H4 (cell line): ENCODE measurements at regions not wholly inside any gene's neighbourhood (a gene's known extent, or its start where the extent isn't known, plus 50 kb on each side); places are given as distances from the start of the nearest gene placed in this dataset.
A peak's percentile ranks its signal among the peaks of the same experiment; 100 is the strongest.
"Not testable (repeated sequence)": the region's sequence is repeated elsewhere in the genome, so short reads cannot be mapped to it uniquely, and the experiment has no call there.

Experiments used
- DNase-seq: peaks from one replicate; pipeline ENCODE4 v3.0.0-alpha.2; 2015; ENCODE audit warnings: low spot score

DNA sequence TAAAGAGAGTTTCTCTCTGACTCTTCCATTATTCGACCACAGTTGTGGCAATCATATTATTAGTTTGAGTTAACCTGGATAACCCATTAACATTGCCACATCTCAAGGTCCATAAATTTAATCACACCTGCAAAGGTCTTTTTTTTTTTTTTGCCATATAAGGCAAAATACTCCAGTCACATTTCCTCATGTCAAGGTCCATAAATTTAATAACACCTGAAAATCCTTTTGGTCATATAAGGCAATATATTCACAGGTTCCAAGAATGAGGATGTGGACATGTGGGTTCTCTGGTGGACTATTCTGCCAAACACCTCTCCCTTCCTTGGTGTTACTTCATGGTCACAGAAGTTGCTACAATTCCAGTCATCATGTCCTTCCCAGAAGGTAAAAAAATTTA is 213.5 kb upstream of the COX7C start:
- DNase-seq = no peak

DNA sequence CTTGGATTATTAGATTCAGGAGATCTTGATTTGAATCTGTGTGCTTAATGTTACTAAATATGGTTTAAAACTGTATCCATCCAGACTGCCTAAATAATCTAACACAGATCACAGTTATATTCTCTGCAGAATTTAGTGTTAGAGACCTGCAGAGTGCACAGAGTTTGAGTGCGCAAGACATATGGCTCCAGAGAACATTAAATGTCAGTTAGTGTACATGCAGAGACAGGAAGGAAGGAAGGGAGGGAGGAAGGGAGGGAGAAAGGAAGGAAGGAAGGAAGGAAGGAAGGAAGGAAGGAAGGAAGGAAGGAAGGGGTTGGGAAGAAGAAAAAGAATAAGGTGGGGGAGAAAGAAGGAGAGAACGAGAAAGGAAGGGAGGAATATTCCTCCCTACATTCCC is 210.0 kb upstream of the COX7C start:
- DNase-seq = no peak

DNA sequence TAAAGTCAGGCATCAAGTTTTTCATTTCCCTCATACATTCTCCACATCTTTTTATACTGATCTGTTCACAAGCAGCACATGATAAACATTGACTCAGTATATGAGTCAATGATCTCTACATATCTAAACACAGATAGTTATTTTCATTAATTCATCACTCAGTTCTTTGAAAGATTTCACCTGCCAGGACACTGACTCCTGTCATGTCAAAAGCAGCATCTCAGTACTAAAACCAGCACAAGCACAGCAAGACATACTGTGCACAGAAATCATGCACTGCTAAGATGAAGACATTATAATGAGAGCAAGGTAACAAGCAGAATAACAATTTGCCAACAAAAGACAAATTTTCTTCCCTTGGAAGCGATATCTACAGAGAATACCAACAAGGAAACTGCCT is 206.1 kb upstream of the COX7C start:
- DNase-seq = no peak

DNA sequence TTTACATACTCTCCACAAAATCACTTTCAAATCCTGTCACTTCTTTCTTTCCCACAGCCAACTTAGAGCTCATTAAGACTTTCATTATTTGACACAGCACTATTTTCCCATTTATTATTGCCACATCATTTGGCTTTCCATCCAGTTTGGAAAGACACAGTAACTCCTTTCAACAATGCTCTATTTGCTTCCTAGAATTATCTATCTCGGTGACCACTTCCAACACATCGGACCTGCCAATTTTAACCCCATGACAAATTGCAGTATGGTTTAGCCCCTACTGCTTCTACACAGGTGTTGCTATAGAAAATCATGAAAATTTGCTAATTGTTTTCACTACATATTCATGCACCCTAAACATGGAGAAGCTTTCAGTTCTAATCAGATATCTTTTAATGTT is 190.6 kb upstream of the COX7C start:
- DNase-seq = no peak

DNA sequence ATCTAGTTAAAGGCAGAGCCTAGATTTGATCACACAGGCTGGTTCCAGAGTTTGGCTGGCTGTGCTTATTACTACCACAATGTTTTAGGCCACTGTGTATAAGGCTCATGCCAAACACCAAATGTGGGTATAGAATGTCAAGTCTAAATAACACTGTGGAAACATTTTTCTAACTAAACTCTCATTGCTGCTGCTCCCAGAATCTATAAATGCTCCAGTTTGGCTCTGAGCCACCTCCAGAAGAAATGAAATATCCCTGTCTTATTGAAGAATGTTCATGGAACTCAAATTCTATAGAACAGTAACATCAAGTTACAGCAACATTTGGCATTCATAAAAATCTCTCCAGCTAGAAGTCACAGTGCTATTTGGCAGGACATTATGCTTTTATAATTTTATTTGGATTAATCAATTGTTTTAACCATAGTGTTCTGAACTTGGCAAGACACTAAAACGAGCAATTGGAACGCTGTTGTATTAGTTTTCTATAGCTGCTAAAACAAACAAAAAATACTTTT is 178.1 kb upstream of the COX7C start:
- DNase-seq = no peak

DNA sequence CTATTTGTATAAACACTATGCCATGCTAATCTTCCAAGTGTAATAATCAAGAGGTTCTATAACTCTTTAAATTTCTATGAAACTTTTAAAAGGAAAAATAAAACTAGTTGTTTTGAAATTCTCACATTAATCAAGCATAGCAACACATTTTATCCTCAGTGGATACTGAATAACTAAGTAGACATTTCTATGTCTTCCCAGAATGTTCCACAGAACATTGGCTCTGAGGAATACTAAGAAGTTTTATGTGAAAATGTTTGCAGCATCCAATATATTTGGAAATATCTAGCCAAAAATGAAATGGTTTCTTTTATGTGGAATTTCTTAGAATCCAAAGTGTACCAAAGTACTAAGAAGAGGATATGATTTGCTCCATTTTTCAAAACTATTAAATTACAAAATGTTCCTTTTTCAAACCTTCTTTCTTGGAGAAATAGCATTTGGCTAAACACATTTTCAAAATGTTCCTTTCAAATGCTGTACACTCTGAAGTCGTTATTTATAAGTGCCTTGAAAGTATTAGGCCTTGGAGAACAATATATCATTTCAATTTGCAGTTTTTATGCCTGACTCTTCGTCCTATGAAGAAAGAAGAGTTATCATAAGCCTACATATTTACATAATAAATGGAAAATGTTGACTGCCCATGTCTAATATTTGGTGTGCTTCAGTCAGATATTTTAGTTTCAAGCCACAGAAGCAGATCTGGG is 175.6 kb upstream of the COX7C start:
- no peak for DNase-seq

DNA sequence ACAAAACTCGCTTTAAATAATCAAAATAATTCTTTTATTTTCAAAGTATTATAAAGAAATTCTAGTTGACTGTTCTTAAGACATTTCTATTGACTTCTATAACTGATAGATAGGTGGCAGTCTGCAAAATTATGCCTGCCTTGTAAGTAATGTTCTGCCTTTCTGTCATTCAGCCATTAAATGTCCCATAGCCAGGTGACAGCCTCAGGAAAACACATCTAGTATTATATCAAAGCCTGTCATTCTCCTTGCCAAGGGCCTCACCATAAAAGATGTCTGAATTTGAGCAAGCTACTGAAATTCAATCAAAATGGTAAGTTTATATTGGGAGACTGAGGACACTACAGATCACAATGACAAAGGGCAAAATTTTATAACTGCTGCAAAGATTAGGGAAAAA is 170.4 kb upstream of the COX7C start:
- no peak for DNase-seq

DNA sequence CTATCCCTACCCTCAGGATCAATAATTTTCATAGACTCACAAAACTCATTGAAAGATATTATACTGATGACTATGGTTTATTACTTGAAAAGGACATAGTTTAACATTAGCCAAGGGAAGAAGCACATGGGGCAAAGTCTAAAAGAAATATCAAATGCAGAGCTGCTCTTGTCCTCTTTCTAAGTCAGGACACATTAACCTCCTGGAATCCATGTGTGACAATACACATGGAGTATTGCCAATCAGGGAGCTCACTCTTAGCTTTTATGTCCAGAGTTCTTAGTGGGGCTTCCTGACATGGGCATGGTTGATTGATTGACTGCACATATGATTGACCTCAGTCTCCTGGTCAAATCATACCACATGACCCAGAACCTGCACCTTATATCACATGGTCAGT is 165.5 kb upstream of the COX7C start:
- DNase-seq = no peak

DNA sequence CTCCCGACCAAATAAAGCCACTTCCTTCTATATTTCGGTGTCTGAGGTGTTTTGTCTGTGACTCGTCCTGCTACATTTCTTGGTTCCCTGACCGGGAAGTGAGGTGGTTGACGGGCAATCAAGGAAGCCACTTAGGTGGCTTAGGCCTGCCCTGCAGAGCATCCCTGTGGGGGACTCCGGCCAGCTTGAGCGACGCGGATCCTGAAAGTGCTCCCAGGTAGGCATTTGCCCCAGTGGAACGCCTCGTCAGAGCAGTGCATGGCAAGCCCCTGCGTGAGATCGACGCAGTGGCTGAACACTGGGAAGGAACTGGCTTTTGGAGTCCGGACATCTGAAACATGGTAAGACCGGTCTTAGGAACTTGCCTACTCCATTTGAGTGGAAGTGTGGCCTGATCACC is 157.2 kb upstream of the COX7C start:
- no peak for DNase-seq

DNA sequence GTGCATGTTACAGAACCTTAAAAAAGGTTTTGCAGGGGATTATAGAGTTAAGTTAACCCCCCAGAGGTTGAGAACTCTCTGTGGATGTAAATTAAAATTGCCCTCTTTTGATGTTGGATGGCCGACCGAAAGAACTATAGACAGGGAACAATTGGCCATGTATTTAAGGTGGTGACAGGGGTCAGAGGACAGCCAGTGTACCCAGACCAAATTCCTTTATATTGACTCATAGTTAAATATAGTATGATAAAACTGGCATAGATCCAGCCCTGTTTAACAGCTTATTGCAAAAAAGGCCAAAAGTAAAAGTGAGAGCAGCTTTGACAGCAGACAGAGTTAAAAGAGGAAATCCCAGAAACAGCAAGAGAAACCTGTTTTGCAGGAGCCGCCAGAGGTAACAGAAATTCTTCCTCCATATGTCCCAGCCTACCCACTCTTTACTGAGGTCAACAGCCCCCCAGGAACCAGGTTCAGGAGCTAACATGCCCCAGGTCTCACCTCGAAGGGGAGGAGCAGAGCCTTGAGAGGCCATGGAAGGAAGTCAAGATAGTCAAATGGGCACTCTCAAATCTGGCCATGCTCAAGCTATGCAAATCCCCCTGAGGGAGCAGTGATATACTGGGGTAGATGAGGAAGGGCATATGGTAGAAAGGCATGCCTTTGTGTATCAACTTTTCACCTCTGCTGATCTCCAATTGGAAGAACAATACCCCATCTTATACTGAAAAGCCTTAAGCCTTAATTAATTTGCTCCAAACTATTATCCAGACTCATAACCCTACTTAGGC is 156.4 kb upstream of the COX7C start:
- DNase-seq = no peak

DNA sequence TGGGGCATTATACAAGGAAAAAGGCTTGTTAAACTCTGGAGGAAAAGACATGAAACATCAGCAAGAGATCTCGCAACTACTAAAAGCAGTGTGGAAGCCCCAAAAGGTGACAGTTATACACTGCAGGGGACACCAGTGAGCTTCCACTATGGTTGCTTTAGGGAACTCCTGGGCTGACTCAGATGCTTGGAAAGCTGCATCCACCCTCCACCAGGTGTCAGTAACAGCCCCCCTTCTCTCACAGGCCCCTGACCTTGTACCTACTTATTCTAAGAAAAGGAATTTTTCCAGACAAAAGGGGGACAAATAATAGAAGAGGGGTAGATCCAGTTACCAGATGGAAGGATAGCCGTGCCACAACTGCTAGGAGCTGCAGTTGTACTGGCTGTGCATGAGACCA is 154.4 kb upstream of the COX7C start:
- no peak for DNase-seq

DNA sequence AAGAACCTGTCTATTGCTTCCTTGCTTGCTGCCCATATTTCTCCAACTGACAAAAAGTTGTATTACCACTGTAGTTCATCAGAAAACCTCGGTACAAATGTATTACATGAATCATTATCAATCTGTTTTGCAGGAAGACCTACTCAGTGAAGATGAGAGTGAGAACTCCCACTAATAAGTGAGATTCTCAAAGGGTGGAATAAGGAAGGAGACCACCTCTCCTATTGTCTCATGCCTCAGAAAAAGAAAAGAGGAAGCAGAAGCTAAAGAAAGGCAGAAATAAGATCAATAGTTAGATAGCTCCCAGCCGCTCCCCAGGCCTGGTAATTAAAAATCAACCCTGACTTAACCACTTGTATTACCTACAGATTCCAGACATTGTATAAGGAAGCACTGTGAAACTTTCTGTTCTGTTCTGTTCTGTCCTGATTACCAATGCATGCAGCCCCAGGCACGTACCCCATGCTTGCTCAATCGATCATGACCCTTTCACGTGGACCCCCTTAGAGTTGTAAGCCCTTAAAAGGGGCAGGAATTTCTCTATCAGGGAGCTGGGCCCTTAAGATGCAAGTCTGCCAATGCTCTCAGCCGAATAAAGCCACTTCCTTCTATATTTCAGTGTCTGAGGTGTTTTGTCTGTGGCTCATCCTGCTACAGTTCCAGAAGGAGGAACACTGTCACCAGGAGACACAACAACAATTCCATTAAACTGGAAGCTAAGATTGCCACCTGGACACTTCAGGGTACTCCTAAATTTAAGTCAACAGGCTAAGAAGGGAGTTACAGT is 152.5 kb upstream of the COX7C start:
- no peak for DNase-seq

DNA sequence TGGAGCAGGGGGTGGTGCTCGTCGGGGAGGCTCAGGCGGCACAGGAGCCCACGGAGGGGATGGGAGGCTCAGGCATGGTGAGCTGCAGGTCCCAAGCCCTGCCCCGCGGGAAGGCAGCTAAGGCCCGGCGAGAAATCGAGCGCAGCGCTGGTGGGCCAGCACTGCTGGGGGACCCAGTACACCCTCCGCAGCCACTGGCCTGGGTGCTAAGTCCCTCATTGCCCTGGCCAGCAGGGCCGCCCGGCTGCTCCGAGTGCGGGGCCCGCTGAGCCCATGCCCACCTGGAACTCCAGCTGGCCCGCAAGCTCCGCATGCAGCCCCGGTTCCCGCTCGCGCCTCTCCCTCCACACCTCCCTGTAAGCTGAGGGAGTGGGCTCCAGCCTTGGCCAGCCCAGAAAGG is 151.0 kb upstream of the COX7C start:
- not testable (repeated sequence) for DNase-seq

DNA sequence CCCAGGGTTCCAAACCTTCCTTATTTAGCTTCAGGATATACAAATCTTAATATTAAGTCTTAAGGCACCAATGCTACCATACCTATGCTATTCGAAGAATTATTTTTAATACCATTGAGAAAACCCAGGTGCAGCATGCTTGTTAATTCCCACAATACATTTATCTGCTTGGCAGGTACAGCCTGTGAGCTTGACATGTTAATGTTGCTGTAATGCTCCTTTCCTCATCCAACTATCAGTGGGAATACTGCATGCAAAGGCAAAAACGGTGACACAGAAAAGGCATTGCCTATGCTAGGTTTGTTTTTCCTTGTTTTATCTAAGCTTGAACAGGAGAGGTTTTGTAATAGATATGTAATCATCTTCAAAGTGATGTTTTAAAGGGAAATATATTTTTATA is 135.7 kb upstream of the COX7C start:
- DNase-seq = no peak

DNA sequence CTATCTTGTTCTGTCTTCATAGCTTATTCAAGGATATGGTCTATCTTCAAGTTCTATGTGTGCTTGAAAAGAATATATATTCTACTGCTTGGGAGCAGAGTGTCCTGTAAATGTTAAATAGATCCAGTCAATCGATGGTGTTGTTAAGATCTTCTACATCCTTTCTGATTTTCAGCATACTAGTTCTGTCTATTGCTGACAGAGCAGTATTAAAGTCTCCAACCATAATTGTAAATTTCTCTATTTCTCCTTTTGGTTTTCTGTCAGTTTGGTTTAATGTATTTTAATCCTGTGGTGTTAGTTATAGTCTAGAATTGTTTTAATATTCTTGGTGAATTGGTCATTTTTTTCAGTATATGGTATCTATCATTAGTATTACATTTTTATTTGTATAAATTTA is 124.0 kb upstream of the COX7C start:
- no peak for DNase-seq

DNA sequence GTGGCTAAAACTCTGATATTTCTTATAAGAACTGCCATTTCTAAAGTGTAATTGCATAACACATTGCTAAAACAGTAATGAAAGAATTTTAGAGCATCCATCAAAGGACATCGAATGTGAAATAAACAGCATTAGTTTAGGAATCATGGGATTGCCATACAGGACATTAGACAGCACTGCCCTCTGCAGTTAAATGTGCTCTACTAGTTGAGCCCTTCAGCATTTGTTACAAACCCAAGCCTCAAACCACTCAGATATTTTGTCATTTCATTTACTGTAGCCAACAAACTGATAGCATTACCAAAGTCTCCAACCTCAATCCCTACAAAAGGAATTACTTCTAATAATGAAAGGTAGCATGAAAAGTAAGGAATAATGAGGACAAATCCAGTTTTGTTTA is 116.8 kb upstream of the COX7C start:
- peak; percentile 22 for DNase-seq

DNA sequence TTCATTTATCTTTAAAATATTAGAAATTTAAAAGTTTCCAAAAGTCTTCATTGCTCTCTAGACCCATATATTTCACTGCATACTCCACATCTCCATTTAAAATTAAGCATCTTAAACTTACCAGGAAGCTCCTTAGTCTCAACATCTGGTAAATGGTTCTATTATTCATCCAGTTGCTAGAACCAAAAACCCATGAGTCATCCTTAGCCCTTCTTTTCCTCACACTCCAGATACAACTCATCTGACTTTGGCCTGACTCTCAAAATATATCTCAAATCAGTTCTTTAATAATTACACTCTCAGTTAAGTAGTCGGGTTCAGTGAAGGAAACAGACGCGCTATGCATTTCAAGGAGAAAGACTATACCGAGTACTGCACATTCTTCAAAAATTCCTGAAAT is 110.2 kb upstream of the COX7C start:
- no peak for DNase-seq

DNA sequence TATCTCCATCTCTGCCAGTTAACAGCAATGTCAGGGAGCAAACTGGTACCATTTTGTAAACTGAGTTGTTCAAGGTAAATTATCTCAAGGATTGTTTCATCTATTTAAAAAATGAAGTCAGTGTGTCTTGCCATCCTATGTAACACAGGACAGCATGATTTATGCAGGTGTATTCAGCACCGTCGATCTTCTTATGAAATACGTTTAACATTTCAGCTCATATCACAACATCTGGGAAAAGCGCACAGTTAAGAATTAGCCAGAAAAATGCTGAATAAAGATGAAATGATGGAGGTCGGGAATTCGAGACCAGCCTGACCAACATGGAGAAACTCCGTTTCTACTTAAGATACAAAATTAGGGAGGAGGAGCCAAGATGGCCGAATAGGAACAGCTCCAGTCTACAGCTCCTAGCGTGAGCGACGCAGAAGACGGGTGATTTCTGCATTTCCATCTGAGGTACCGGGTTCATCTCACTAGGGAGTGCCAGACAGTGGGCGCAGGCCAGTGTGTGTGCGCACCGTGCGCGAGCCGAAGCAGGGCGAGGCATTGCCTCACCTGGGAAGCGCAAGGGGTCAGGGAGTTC is 107.3 kb upstream of the COX7C start:
- not testable (repeated sequence) for DNase-seq

DNA sequence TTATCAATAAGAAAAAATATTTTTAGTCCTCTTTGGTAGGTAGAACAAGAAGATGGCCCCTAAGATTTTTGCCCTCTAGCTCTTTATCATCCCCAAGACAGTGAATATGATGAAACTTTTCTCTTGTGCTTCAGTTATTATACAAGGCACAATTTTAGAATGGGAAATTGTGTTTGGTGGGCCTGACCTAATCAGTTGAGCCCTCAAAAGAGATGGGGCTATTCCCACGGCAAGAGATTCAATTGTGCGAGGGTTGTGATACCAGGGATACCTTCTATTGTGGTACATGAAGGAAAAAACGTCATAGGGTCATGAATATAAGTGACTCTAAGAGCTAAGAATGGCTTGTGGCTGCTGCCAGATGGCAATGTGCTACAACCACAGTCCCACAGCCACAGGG is 94.0 kb upstream of the COX7C start:
- no peak for DNase-seq

DNA sequence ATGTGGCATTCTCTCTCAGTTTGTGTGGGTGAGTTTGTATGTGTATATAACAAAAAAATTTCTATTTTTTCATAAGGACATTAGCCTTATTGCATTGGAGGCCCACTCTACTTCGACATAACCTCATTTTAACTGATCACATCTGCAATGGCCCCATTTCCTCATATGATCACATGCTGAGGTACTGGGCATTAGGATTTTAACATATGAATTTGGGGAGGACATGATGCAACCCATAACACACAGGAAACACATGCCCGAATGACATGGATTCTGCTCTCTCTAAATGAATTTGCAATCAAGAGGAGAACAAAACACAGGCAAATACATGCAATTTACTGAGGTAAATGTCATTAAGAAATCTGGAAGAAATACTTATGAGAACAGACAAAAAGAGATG is 92.1 kb upstream of the COX7C start:
- no peak for DNase-seq

DNA sequence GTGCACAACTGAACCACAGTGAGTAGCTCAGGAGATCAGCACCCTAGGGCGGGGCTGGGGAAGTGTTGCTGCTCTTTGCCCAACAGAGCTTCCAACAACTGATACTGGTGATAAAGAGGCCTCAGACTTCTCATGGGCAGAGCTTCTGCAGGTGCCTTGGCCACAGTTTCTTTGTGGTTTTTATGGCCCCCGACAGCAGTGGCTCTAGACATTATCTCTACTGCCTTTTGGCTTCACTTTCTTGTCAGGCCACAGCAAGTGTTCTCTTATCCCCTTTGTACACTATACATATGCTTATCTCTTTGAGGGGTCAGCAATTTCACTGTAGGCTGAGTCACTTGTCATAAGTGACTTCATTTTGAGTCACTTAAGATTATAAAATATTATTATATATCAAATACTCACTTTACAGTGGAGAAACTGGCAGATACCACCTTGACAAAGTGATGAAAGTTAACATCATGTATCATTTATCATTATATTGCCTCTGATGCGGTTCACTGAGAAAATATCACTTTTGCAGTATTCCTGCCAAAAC is 90.9 kb upstream of the COX7C start:
- no peak for DNase-seq

DNA sequence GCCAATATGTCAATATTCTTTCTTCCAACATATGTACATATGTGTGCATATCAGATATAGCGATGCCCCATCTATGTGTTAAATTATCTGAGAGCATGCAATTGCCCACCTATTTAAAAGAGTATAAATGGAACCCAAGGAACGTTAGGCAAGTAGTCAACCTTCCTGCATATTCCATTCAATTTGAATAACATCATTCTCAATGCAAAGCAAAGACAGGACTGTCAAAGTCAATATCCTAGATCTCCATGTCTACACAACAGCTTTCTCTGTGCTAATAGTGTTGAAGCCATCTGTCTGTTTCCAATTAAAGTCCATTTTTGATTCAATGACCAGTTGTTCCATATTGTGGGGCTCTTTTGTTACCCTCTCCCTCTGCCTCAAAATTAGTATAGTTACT is 85.3 kb upstream of the COX7C start:
- DNase-seq = no peak
